ENCODE measurements at regions not wholly inside any gene's neighbourhood (a gene's known extent, or its start where the extent isn't known, plus 50 kb on each side); places are given as distances from the start of the nearest gene placed in this dataset.

- TF ChIP-seq ZFX (IDR thresholded peaks at IDR 0.05; ENCODE audit: borderline replicate concordance) (no peak), CTCF (IDR thresholded peaks at IDR 0.05) (no peak)
Measured at GRCh38 chr6:166861961-166862286, 94.4 kb downstream of the RNASET2 start.

Measured in 22Rv1 (cell line).